GM12892 (cell line): ENCODE measurements at regions not wholly inside any gene's neighbourhood (a gene's known extent, or its start where the extent isn't known, plus 50 kb on each side); places are given as distances from the start of the nearest gene placed in this dataset.

Source experiments
- DNase-seq: peaks from one replicate; pipeline ENCODE4 v3.0.0; 2011; ENCODE audit not compliant: insufficient read length
- FAIRE-seq: peaks from 2 replicates; lab custom pipeline; 2011; peaks lifted over from hg19 to GRCh38; lab: Jason Lieb, UNC
- POLR2A ChIP-seq: IDR thresholded peaks from 2 replicates; pipeline ENCODE4 v1.6.1; 2011; ENCODE audit warnings: low read depth, low read length, control low read depth
- POLR2AphosphoS5 ChIP-seq: IDR thresholded peaks from 2 replicates; pipeline ENCODE4 v1.6.1; 2011; ENCODE audit warnings: low read depth, low read length, control low read depth
- TAF1 ChIP-seq: IDR thresholded peaks from 2 replicates; pipeline ENCODE4 v1.6.1; 2011; ENCODE audit warnings: low read depth, mild to moderate bottlenecking, control low read depth, low read length, borderline replicate concordance

DNA sequence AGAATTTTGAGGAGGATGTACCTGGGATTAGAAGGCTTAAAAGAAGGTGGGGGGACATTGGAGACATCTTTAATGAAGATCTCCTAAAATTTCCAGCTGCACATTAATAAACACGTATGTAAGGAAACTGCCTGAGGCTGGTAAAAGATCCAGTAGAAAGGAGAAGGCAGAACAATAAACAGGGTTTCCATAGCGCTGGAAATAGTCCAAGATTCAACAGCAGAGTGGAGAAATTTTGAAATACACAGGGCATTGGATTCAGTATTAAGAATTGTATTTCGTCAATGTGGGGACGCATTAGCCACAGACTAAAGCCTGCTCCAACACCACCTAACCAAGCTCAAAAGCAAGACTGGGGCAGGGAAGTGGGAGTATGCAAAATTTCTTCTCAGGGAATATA lies 606.9 kb upstream of the NRXN1 start:
- TF ChIP-seq TAF1 (no peak), POLR2AphosphoS5 (no peak), POLR2A (no peak)
- no peak for DNase-seq
- FAIRE-seq, result no peak

GRCh38 chr2:51633073-51633472 lies 601.1 kb upstream of the NRXN1 start:
- no peak for DNase-seq
- FAIRE-seq, result no peak
- TF ChIP-seq POLR2A (no peak), POLR2AphosphoS5 (no peak), TAF1 (no peak)

DNA sequence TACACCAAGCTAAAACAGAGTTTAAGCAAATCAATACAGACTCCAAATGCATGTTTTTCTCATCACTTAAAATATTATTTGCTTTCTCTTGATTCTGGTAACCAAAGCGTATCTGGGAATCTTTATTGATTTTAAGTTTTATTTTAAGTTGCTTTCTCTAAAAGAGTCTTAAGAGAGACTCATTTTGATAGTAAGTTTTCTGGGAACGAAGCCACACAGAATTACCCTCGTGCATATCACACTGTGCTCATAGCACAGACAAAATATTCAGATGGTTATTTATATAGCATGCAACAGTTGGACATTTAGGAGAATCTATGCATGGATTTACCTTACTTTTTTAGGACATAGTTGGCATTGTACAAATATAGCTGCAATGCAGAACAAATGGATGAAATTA lies 597.5 kb upstream of the NRXN1 start:
- FAIRE-seq, result no peak
- no peak for DNase-seq
- no peak for TF ChIP-seq POLR2A
- TF ChIP-seq TAF1, result no peak
- TF ChIP-seq POLR2AphosphoS5, result no peak

- no peak for DNase-seq
- TF ChIP-seq POLR2AphosphoS5, result no peak
- TF ChIP-seq TAF1, result no peak
- no peak for TF ChIP-seq POLR2A
- FAIRE-seq, result no peak
These were observed 597.0 kb upstream of the NRXN1 start for GRCh38 chr2:51628917-51629316.

DNA sequence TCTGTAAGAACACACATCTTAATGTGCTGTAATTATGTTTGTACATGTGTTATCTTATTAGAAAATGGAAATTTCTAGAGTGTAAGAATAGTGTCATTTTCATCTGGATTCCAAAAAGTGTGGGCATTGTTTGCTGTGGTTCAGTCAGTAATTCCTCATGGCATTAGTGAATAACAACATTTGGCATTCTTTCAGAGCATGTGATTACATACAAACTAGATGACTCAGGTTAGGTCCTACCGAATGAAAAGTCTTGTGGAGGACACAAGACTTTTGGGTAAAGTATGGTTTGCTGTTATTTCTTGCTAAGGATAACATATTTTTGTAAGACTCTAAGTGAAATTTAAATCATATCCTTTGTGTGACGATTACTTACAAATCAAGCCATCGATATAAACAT lies 593.1 kb upstream of the NRXN1 start:
- no peak for TF ChIP-seq POLR2AphosphoS5
- no peak for TF ChIP-seq TAF1
- FAIRE-seq (no peak), DNase-seq (no peak)

GRCh38 chr2:51620796-51621195 lies 588.9 kb upstream of the NRXN1 start:
- FAIRE-seq (no peak), DNase-seq (no peak)
- TF ChIP-seq POLR2A (no peak), TAF1 (no peak), POLR2AphosphoS5 (no peak)

- TF ChIP-seq POLR2AphosphoS5 (no peak), POLR2A (no peak), TAF1 (no peak)
- FAIRE-seq (no peak), DNase-seq (no peak)
These were observed 588.0 kb upstream of the NRXN1 start for GRCh38 chr2:51619961-51620360.

- FAIRE-seq, result no peak
- no peak for TF ChIP-seq TAF1
- no peak for TF ChIP-seq POLR2A
- no peak for TF ChIP-seq POLR2AphosphoS5
- DNase-seq, result no peak
These were observed 580.5 kb upstream of the NRXN1 start for GRCh38 chr2:51612387-51612786.

- no peak for FAIRE-seq
- TF ChIP-seq POLR2AphosphoS5, result no peak
- TF ChIP-seq TAF1, result no peak
- TF ChIP-seq POLR2A, result no peak
- no peak for DNase-seq
These were observed 569.8 kb upstream of the NRXN1 start for GRCh38 chr2:51601706-51602105.

GRCh38 chr2:51597086-51597485 lies 565.2 kb upstream of the NRXN1 start:
- FAIRE-seq (no peak), DNase-seq (no peak)

GRCh38 chr2:51595836-51596235 lies 563.9 kb upstream of the NRXN1 start:
- no peak for FAIRE-seq
- TF ChIP-seq POLR2A (no peak), TAF1 (no peak), POLR2AphosphoS5 (no peak)
- no peak for DNase-seq

More at GRCh38 chr2:51597086-51597485, 565.2 kb upstream of the NRXN1 start:
- no peak for TF ChIP-seq POLR2A
- TF ChIP-seq TAF1, result no peak
- TF ChIP-seq POLR2AphosphoS5, result no peak

DNA sequence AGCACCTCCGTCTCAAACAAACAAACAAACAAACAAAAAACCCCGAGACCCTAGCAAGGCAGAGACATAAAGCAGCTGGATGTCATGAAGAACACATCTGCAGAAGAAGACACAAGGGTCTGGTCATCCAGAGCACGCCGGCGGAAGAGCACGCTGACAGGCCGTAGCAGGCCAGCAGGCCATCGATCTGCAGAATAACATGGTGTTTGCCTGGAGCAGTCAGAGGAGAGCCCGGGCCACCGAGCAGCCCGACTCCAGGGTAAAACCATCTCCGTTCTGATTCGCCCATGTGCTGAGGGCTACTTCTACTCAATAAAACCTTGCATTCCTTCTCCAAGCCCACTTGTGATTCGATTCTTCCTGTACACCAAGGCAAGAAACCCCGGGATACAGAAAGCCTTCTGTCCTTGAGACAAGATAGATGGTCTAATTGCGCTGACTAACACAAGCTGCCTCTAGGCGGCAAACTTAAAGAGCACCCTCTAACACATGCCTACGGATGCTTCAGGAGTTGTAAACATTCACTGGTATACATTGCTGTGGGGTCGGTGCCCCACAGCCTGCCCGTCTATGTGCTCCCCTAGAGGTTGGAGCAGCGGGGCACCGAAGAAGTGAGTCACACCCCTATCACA lies 549.8 kb upstream of the NRXN1 start:
- FAIRE-seq (no peak), DNase-seq (no peak)

GRCh38 chr2:51579412-51579811 lies 547.5 kb upstream of the NRXN1 start:
- no peak for TF ChIP-seq TAF1
- TF ChIP-seq POLR2AphosphoS5, result no peak
- TF ChIP-seq POLR2A, result no peak
- no peak for DNase-seq
- FAIRE-seq, result no peak

More for the DNA sequence above, 549.8 kb upstream of the NRXN1 start:
- TF ChIP-seq POLR2AphosphoS5, result no peak
- TF ChIP-seq POLR2A, result no peak
- TF ChIP-seq TAF1, result no peak
